ENCODE measurements at regions not wholly inside any gene's neighbourhood (a gene's known extent, or its start where the extent isn't known, plus 50 kb on each side); places are given as distances from the start of the nearest gene placed in this dataset.

DNA sequence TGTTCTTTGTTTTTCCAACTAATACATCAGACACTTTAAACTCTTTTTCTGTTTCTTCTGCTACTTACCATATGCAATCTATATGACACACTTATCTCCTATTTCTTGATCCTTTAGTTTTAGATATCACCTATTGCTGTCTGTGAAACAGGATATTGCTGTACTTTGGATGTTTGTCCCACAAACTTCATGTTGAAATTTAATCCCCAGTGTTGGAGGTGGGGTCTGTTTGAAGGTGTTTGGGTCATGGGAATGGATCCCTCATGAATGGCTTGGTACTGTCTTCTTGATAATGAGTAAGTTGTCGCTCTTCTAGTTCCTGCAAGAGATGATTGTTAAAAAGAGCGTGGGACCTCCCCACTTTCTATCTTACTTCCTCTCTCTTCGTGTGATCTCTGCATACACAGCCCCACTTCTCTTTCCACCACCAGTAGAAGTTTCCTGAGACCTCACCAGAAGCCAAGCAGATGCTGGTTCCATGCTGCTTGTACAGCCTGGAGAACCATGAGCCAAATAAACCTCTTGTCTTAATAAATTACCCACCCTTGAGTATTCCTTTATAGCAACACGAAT is 244.2 kb downstream of the NHLRC3 start:
- TF ChIP-seq CTCF (IDR thresholded peaks at IDR 0.05; ENCODE audit: low read depth, low read length): no peak
- DNase-seq (ENCODE audit: extremely low read depth, low read depth): no peak

GRCh38 chr13:39283072-39283471 is 244.8 kb downstream of the NHLRC3 start:
- no peak for DNase-seq (ENCODE audit: extremely low read depth, low read depth)
- no peak for TF ChIP-seq CTCF (IDR thresholded peaks at IDR 0.05; ENCODE audit: low read depth, low read length)

GRCh38 chr13:39284801-39285388 is 246.6 kb downstream of the NHLRC3 start:
- no peak; the same call in 1 of the 2 replicates for TF ChIP-seq CTCF (IDR thresholded peaks at IDR 0.05; ENCODE audit: low read depth, low read length)
- no peak for DNase-seq (ENCODE audit: extremely low read depth, low read depth)
